H9 (cell line): ENCODE measurements at regions not wholly inside any gene's neighbourhood (a gene's known extent, or its start where the extent isn't known, plus 50 kb on each side); places are given as distances from the start of the nearest gene placed in this dataset.

Experiments used
- DNase-seq: peaks from one replicate; pipeline ENCODE4 v3.0.0-alpha.2; 2017
- H2AFZ ChIP-seq: one replicate; pipeline ENCODE4 v1.6.1; 2013; ENCODE audit warnings: mild to moderate bottlenecking, low read length, control low read depth, moderate library complexity
- H2AK5ac ChIP-seq: 2 replicates; pipeline ENCODE4 v1.6.1; 2013; ENCODE audit warnings: low read length, control low read depth, mixed read lengths; ENCODE audit not compliant: insufficient read length
- H2BK120ac ChIP-seq: one replicate; pipeline ENCODE4 v1.6.1; 2013; ENCODE audit warnings: low read depth, mild to moderate bottlenecking, low read length, control low read depth, inconsistent platforms; ENCODE audit not compliant: poor library complexity, severe bottlenecking
- H2BK12ac ChIP-seq: 2 replicates; pipeline ENCODE4 v1.6.1; 2013; ENCODE audit warnings: low read length, control low read depth, mixed read lengths, low read depth; ENCODE audit not compliant: insufficient read length
- H2BK15ac ChIP-seq: 2 replicates; pipeline ENCODE4 v1.6.1; 2013; ENCODE audit warnings: low read depth, low read length, control low read depth
- H2BK20ac ChIP-seq: one replicate; pipeline ENCODE4 v1.6.1; 2013; ENCODE audit warnings: low read depth, mild to moderate bottlenecking, low read length, control low read depth, inconsistent platforms; ENCODE audit not compliant: poor library complexity, severe bottlenecking
- H2BK5ac ChIP-seq: 2 replicates; pipeline ENCODE4 v1.6.1; 2013; ENCODE audit warnings: low read length, control low read depth, mixed read lengths; ENCODE audit not compliant: insufficient read length
- H3K14ac ChIP-seq: 2 replicates; pipeline ENCODE4 v1.6.1; 2013; ENCODE audit warnings: low read length, control low read depth; ENCODE audit not compliant: insufficient read depth
- H3K18ac ChIP-seq: 2 replicates; pipeline ENCODE4 v1.6.1; 2013; ENCODE audit warnings: low read depth, mild to moderate bottlenecking, mixed read lengths, low read length, control low read depth; ENCODE audit not compliant: insufficient read length
- H3K23ac ChIP-seq: 2 replicates; pipeline ENCODE4 v1.6.1; 2013; ENCODE audit warnings: low read length, control low read depth, mixed read lengths, low read depth; ENCODE audit not compliant: insufficient read length
- H3K23me2 ChIP-seq: 2 replicates; pipeline ENCODE4 v1.6.1; 2013; ENCODE audit warnings: low read depth, mild to moderate bottlenecking, mixed read lengths, low read length, control low read depth; ENCODE audit not compliant: insufficient read length, poor library complexity, severe bottlenecking
- H3K27ac ChIP-seq: 2 replicates; pipeline ENCODE4 v1.5.1; 2013; ENCODE audit warnings: low read length, control low read depth, mixed read lengths, low read depth; ENCODE audit not compliant: insufficient read length
- H3K27me3 ChIP-seq: 2 replicates; pipeline ENCODE4 v1.6.1; 2013; ENCODE audit warnings: low read length, control low read depth, inconsistent platforms; ENCODE audit not compliant: insufficient read depth
- H3K4ac ChIP-seq: 2 replicates; pipeline ENCODE4 v1.6.1; 2013; ENCODE audit warnings: low read depth, mild to moderate bottlenecking, control low read depth, inconsistent platforms, low read length, moderate library complexity
- H3K4me1 ChIP-seq: 2 replicates; pipeline ENCODE4 v1.6.1; 2013; ENCODE audit warnings: low read length, control low read depth, inconsistent platforms; ENCODE audit not compliant: insufficient read depth
- H3K4me2 ChIP-seq: 2 replicates; pipeline ENCODE4 v1.6.1; 2013; ENCODE audit warnings: low read length, control low read depth, mixed read lengths; ENCODE audit not compliant: insufficient read length, insufficient read depth
- H3K56ac ChIP-seq: 2 replicates; pipeline ENCODE4 v1.6.1; 2013; ENCODE audit warnings: low read depth, mild to moderate bottlenecking, mixed read lengths, low read length, control low read depth; ENCODE audit not compliant: insufficient read length
- H3K79me1 ChIP-seq: 2 replicates; pipeline ENCODE4 v1.6.1; 2013; ENCODE audit warnings: low read depth, mild to moderate bottlenecking, moderate library complexity, low read length, control low read depth, inconsistent platforms; ENCODE audit not compliant: insufficient read depth, poor library complexity, severe bottlenecking
- H3K79me2 ChIP-seq: 2 replicates; pipeline ENCODE4 v1.6.1; 2013; ENCODE audit warnings: low read length, control low read depth, inconsistent platforms; ENCODE audit not compliant: insufficient read depth
- H3K9ac ChIP-seq: 2 replicates; pipeline ENCODE4 v1.6.1; 2013; ENCODE audit warnings: low read length, control low read depth, mixed read lengths; ENCODE audit not compliant: insufficient read length; ENCODE audit errors: extremely low read depth
- H3K9me3 ChIP-seq: one replicate; pipeline ENCODE4 v1.6.1; 2013; ENCODE audit warnings: low read depth, low read length, inconsistent platforms; ENCODE audit not compliant: control insufficient read depth
- H3T11ph ChIP-seq: one replicate; pipeline ENCODE4 v1.6.1; 2013; ENCODE audit warnings: mild to moderate bottlenecking, low read length, control low read depth, inconsistent platforms
- H4K20me1 ChIP-seq: one replicate; pipeline ENCODE4 v1.6.1; 2013; ENCODE audit not compliant: control insufficient read depth, insufficient read length, insufficient read depth
- H4K5ac ChIP-seq: 2 replicates; pipeline ENCODE4 v1.6.1; 2013; ENCODE audit warnings: low read depth, mild to moderate bottlenecking, mixed read lengths, low read length, control low read depth; ENCODE audit not compliant: insufficient read length
- H4K8ac ChIP-seq: replicated peaks from 2 replicates; pipeline ENCODE4 v1.6.1; 2013; ENCODE audit warnings: low read length, control low read depth, mixed read lengths, low read depth; ENCODE audit not compliant: insufficient read length
- H4K91ac ChIP-seq: 2 replicates; pipeline ENCODE4 v1.6.1; 2013; ENCODE audit warnings: low read depth, mild to moderate bottlenecking, moderate library complexity, mixed read lengths, low read length, control low read depth; ENCODE audit not compliant: insufficient read length
- H3K27ac Mint-ChIP-seq, 3 experiments: 2 replicates in 2 of 3; 3 replicates in 1 of 3; pipeline ENCODE4 v1.8.0; 2020 to 2021; ENCODE audit warnings: mixed read lengths in 3 of 3, mild to moderate bottlenecking in 1 of 3, moderate library complexity in 1 of 3
- H3K27me3 Mint-ChIP-seq: 2 replicates; pipeline ENCODE4 v1.8.0; 2021; ENCODE audit warnings: low read depth, mild to moderate bottlenecking, moderate library complexity, mixed read lengths
- H3K36me3 Mint-ChIP-seq, 3 experiments: 2 replicates in 2 of 3; 3 replicates in 1 of 3; pipeline ENCODE4 v1.8.0; 2020 to 2021; ENCODE audit warnings: low read depth in 3 of 3, mixed read lengths in 3 of 3; ENCODE audit not compliant: insufficient read depth in 1 of 3
- H3K4me1 Mint-ChIP-seq, 2 experiments: 2 replicates each; pipeline ENCODE4 v1.8.0; 2020; ENCODE audit warnings: mixed read lengths in 2 of 2
- H3K4me3 Mint-ChIP-seq, 2 experiments: 2 replicates in 1 of 2; 3 replicates in 1 of 2; pipeline ENCODE4 v1.8.0; 2020 to 2021; ENCODE audit warnings: mild to moderate bottlenecking in 2 of 2, mixed read lengths in 2 of 2, moderate library complexity in 1 of 2
- H3K9me3 Mint-ChIP-seq, 2 experiments: 2 replicates in 1 of 2; 3 replicates in 1 of 2; pipeline ENCODE4 v1.8.0; 2020; ENCODE audit warnings: mild to moderate bottlenecking in 2 of 2, mixed read lengths in 2 of 2, moderate library complexity in 1 of 2
- WGBS: extraction: QIAGEN DNeasy Blood & Tissue Kit; methylation state at CpG from one replicate; pipeline ENCODE4 v1.1.7; 2013; ENCODE audit warnings: missing lambda C conversion rate, low lambda C conversion rate, mixed read lengths; ENCODE audit not compliant: insufficient read length; ENCODE audit errors: extremely low coverage; 5-methylcytosine and 5-hydroxymethylcytosine counted together
- TF ChIP-seq, protein P1 (sequence below): fragments of 200-600 bp; sonication (generic); conservative IDR thresholded peaks from 3 replicates; pipeline ENCODE4 v1.8.0; 2021; ENCODE audit warnings: antibody characterized with exemption, mild to moderate bottlenecking

DNA sequence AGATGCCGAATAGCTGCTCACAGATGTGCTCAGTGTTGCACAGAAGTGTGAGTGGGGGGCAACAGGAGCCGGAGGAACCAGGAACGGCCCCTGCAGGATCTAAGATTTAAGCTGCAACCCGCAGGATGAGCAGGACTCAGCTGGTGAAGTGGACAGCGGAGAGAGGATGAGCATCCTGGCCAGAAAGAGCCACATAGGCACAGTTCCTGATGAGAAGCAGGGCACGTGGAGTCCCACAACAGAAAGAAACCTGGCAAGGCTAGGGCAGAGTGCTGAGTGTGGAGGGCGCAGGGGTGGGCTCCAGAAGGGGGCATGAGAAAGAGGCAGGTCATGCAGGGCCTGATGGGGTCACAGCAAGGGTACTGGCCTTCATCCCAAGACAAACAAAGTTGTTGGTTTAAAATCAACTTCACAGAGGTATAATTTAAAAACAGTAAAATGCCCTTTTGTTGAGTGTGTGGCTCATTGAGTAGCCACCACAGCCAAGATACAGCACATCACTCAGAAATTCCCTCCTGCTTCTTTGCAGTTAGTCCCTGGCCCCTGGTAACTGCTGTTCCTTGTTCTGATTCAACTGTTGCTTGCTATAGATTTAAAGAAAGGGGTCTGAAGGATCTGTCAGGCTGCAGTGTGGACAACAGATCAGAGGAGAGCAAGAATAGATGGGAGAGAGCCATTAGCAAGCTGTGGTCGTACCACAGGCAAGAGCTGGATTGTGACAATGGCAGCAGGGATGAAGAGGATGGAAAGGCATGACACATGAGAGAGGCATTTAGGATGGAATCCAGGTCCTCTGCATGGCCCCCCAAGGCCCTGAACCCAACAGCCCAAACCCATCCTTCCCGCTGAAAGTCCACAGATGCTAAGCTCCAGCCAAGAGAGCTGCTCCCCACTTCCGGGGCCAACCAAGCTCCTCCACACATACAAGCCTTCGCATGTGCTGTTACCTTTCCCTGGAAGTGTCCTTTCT, 53.1 kb upstream of the OSBPL3 start:
- Histone ChIP-seq H4K91ac (no peak overlapping the region), H3K4ac (no peak overlapping the region), H4K8ac (no peak overlapping the region), H4K5ac (no peak overlapping the region), H3K27ac (no peak overlapping the region), H3K79me2 (no peaks in the 10 kb centered on the region), H2AK5ac (no peak overlapping the region), H2AFZ (no peak overlapping the region), H3T11ph (no peak overlapping the region), H3K18ac (no peak overlapping the region), H3K9ac (no peak overlapping the region), H3K4me1 (no peaks in the 10 kb centered on the region), H3K9me3 (no peaks in the 10 kb centered on the region), H2BK15ac (no peak overlapping the region), H2BK12ac (no peak overlapping the region), H2BK20ac (no peak overlapping the region), H4K20me1 (no peaks in the 10 kb centered on the region), H3K56ac (no peak overlapping the region), H2BK120ac (no peak overlapping the region), H3K79me1 (no peaks in the 10 kb centered on the region), H3K14ac (no peak overlapping the region), H3K4me2 (no peak overlapping the region), H3K27me3 (no peaks in the 10 kb centered on the region), H3K23ac (no peak overlapping the region), H3K23me2 (no peaks in the 10 kb centered on the region), H2BK5ac (no peak overlapping the region)
- Mint-ChIP-seq H3K27me3 (peaks cover 1% of the 10 kb centered on the region), H3K4me1 (peaks cover 12 to 20% of the 10 kb centered on the region in 2 experiments), H3K9me3 (peaks cover 7 to 11% of the 10 kb centered on the region in 2 experiments; a peak in 4 of 5 replicates), H3K4me3 (no peak overlapping the region), H3K36me3 (peaks cover 0 to 12% (median 11%) of the 10 kb centered on the region in 3 experiments; a peak in 6 of 7 replicates), H3K27ac (no peak overlapping the region)
- no CpG with 5 or more reads among the region's 11 CpGs for WGBS
- no peak for DNase-seq
- TF ChIP-seq, protein P1, sequence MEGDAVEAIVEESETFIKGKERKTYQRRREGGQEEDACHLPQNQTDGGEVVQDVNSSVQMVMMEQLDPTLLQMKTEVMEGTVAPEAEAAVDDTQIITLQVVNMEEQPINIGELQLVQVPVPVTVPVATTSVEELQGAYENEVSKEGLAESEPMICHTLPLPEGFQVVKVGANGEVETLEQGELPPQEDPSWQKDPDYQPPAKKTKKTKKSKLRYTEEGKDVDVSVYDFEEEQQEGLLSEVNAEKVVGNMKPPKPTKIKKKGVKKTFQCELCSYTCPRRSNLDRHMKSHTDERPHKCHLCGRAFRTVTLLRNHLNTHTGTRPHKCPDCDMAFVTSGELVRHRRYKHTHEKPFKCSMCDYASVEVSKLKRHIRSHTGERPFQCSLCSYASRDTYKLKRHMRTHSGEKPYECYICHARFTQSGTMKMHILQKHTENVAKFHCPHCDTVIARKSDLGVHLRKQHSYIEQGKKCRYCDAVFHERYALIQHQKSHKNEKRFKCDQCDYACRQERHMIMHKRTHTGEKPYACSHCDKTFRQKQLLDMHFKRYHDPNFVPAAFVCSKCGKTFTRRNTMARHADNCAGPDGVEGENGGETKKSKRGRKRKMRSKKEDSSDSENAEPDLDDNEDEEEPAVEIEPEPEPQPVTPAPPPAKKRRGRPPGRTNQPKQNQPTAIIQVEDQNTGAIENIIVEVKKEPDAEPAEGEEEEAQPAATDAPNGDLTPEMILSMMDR, result no peak
